ENCODE measurements at regions not wholly inside any gene's neighbourhood (a gene's known extent, or its start where the extent isn't known, plus 50 kb on each side); places are given as distances from the start of the nearest gene placed in this dataset.

- TF ChIP-seq CTCF (IDR thresholded peaks at IDR 0.05): peak; percentile 75
- no peaks in the 10 kb centered on the region for H3K36me3 Mint-ChIP-seq (ENCODE audit: unreplicated experiment)
- no peak overlapping the region for H3K4me3 Mint-ChIP-seq (ENCODE audit: unreplicated experiment)
- no peak overlapping the region for H3K27ac Mint-ChIP-seq (ENCODE audit: unreplicated experiment)
- H3K27me3 Mint-ChIP-seq (ENCODE audit: unreplicated experiment): peaks cover 1% of the 10 kb centered on the region
- no peak for DNase-seq (ENCODE audit: extremely low spot score, unreplicated experiment)
- H3K4me1 Mint-ChIP-seq (ENCODE audit: unreplicated experiment): peaks cover 32% of the 10 kb centered on the region
- peaks cover 4% of the 10 kb centered on the region for H3K9me3 Mint-ChIP-seq (ENCODE audit: unreplicated experiment)
These were observed 58.1 kb upstream of the PCED1B start for GRCh38 chr12:47021298-47021697.

GRCh38 chr12:47022296-47022695 is 57.1 kb upstream of the PCED1B start:
- Mint-ChIP-seq H3K27ac (ENCODE audit: unreplicated experiment) (peak overlapping the region; percentile 73), H3K4me3 (ENCODE audit: unreplicated experiment) (no peak overlapping the region), H3K27me3 (ENCODE audit: unreplicated experiment) (peaks cover 2% of the 10 kb centered on the region), H3K4me1 (ENCODE audit: unreplicated experiment) (peaks cover 32% of the 10 kb centered on the region), H3K9me3 (ENCODE audit: unreplicated experiment) (no peaks in the 10 kb centered on the region), H3K36me3 (ENCODE audit: unreplicated experiment) (no peaks in the 10 kb centered on the region)
- DNase-seq (ENCODE audit: extremely low spot score, unreplicated experiment): no peak
- TF ChIP-seq CTCF (IDR thresholded peaks at IDR 0.05): no peak

- Mint-ChIP-seq H3K36me3 (ENCODE audit: unreplicated experiment) (no peaks in the 10 kb centered on the region), H3K4me1 (ENCODE audit: unreplicated experiment) (peaks cover 24% of the 10 kb centered on the region), H3K27me3 (ENCODE audit: unreplicated experiment) (peaks cover 2% of the 10 kb centered on the region), H3K9me3 (ENCODE audit: unreplicated experiment) (no peaks in the 10 kb centered on the region), H3K4me3 (ENCODE audit: unreplicated experiment) (no peak overlapping the region), H3K27ac (ENCODE audit: unreplicated experiment) (no peak overlapping the region)
- no peak for TF ChIP-seq CTCF (IDR thresholded peaks at IDR 0.05)
- no peak for DNase-seq (ENCODE audit: extremely low spot score, unreplicated experiment)
These were observed 56.1 kb upstream of the PCED1B start for GRCh38 chr12:47023311-47023710.

DNA sequence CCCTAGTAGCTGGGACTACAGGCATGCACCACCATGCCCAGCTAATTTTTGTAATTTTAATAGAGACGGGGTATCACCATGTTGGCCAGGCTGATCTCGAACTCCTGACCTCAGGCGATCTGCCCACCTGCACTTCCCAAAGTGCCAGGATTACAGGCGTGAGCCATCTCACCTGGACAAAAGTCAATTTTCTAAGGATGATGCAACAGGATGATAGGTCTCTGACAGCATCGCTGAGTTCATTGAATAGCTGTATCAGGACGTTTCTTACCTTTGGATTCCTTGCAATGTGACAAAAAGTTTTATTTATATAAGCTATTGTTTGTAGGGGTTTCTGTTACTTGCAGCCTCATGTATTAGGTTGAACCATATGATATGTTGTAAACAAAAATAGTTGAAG is 55.5 kb upstream of the PCED1B start:
- DNase-seq (ENCODE audit: extremely low spot score, unreplicated experiment): no peak
- no peak overlapping the region for H3K4me3 Mint-ChIP-seq (ENCODE audit: unreplicated experiment)
- H3K9me3 Mint-ChIP-seq (ENCODE audit: unreplicated experiment): no peaks in the 10 kb centered on the region
- H3K4me1 Mint-ChIP-seq (ENCODE audit: unreplicated experiment): peaks cover 23% of the 10 kb centered on the region
- H3K36me3 Mint-ChIP-seq (ENCODE audit: unreplicated experiment): no peaks in the 10 kb centered on the region
- no peak for TF ChIP-seq CTCF (IDR thresholded peaks at IDR 0.05)
- peaks cover 2% of the 10 kb centered on the region for H3K27me3 Mint-ChIP-seq (ENCODE audit: unreplicated experiment)
- no peak overlapping the region for H3K27ac Mint-ChIP-seq (ENCODE audit: unreplicated experiment)

DNA sequence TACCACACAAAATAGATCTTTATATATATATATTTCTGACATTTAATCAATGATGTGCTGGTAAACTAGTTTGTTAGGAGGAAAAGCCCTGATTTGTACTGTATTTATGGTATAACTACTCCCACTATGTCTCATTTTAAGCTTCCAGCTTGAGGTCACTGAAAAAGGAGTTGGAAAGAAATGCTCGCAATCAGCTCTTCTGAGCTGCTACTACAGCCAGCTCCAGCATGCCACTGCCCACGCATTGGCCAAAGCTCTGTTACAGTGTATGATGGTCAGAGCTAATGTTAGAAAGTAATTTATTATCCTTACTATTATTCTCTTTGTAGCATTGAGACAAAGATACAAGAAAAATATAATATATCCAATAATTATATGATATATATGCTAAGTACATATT is 55.0 kb upstream of the PCED1B start:
- TF ChIP-seq CTCF (IDR thresholded peaks at IDR 0.05): no peak
- Mint-ChIP-seq H3K27ac (ENCODE audit: unreplicated experiment) (no peak overlapping the region), H3K27me3 (ENCODE audit: unreplicated experiment) (peaks cover 2% of the 10 kb centered on the region), H3K4me1 (ENCODE audit: unreplicated experiment) (peaks cover 21% of the 10 kb centered on the region), H3K9me3 (ENCODE audit: unreplicated experiment) (no peaks in the 10 kb centered on the region), H3K4me3 (ENCODE audit: unreplicated experiment) (no peak overlapping the region), H3K36me3 (ENCODE audit: unreplicated experiment) (no peaks in the 10 kb centered on the region)
- no peak for DNase-seq (ENCODE audit: extremely low spot score, unreplicated experiment)
